SU-DHL-6 (cell line): ENCODE measurements at regions not wholly inside any gene's neighbourhood (a gene's known extent, or its start where the extent isn't known, plus 50 kb on each side); places are given as distances from the start of the nearest gene placed in this dataset.

Experiments
- H2AFZ ChIP-seq: fragments of 200-600 bp; sonication (generic); 2 replicates; pipeline ENCODE4 v1.6.1; 2014; ENCODE audit warnings: low read depth, mild to moderate bottlenecking, moderate library complexity, mixed read lengths, antibody characterized with exemption, low read length; ENCODE audit not compliant: severe bottlenecking
- H3F3A ChIP-seq: fragments of 200-600 bp; shearing (Covaris generic); 2 replicates; pipeline ENCODE4 v1.6.0; 2016; ENCODE audit warnings: antibody characterized with exemption, mild to moderate bottlenecking; ENCODE audit not compliant: insufficient read depth
- H3K27ac ChIP-seq: fragments of 200-600 bp; sonication (generic); 2 replicates; pipeline ENCODE4 v1.5.1; 2016; ENCODE audit warnings: low read depth, mild to moderate bottlenecking, low read length, moderate library complexity, mixed read lengths
- H3K27me3 ChIP-seq: fragments of 200-600 bp; sonication (generic), shearing (Covaris generic); 2 replicates; pipeline ENCODE4 v1.6.0; 2014; ENCODE audit warnings: mild to moderate bottlenecking, low read length
- H3K36me3 ChIP-seq: fragments of 200-600 bp; sonication (generic); 2 replicates; pipeline ENCODE4 v1.6.1; 2014; ENCODE audit warnings: mild to moderate bottlenecking, low read length, mixed read lengths
- H3K4me2 ChIP-seq: fragments of 300-600, 200-600 bp; shearing (Covaris generic), sonication (generic); 2 replicates; pipeline ENCODE4 v1.6.0; 2014; ENCODE audit warnings: low read length, low read depth, mild to moderate bottlenecking; ENCODE audit not compliant: poor library complexity, severe bottlenecking
- H3K4me3 ChIP-seq: fragments of 200-600 bp; sonication (generic); 2 replicates; pipeline ENCODE4 v1.5.1; 2014; ENCODE audit warnings: antibody characterized with exemption, low read length, mild to moderate bottlenecking, mixed read lengths; ENCODE audit not compliant: insufficient read depth, poor library complexity, severe bottlenecking
- H3K79me2 ChIP-seq: fragments of 200-600 bp; sonication (generic); 2 replicates; pipeline ENCODE4 v1.6.1; 2014; ENCODE audit warnings: mild to moderate bottlenecking, low read length, moderate library complexity; ENCODE audit not compliant: insufficient read depth
- H3K9ac ChIP-seq: fragments of 200-600 bp; sonication (generic); 2 replicates; pipeline ENCODE4 v1.7.0; 2014; ENCODE audit warnings: mild to moderate bottlenecking, low read length
- H3K9me2 ChIP-seq: fragments of 200-600 bp; sonication (generic); replicated peaks from 2 replicates; pipeline ENCODE4 v1.6.1; 2014; ENCODE audit warnings: low read length; ENCODE audit not compliant: insufficient read depth
- H3K9me3 ChIP-seq: fragments of 200-600 bp; sonication (generic); 2 replicates; pipeline ENCODE4 v1.6.1; 2014; ENCODE audit warnings: low read length, mixed read lengths; ENCODE audit not compliant: insufficient read depth
- H4K20me1 ChIP-seq: fragments of 200-600 bp; sonication (generic); 2 replicates; pipeline ENCODE4 v1.6.1; 2014; ENCODE audit warnings: low read depth, mild to moderate bottlenecking, antibody characterized with exemption, low read length, moderate library complexity, mixed read lengths
- CTCF ChIP-seq: fragments of 200-600 bp; sonication (generic); IDR thresholded peaks from one replicate; pipeline ENCODE4 v1.5.1; 2017; ENCODE audit warnings: antibody characterized with exemption, mild to moderate bottlenecking, low read length, moderate library complexity; ENCODE audit not compliant: insufficient read depth, poor library complexity, severe bottlenecking
- EZH2phosphoT487 ChIP-seq: fragments of 200-600 bp; sonication (generic), shearing (Covaris generic); conservative IDR thresholded peaks from 2 replicates; pipeline ENCODE4 v1.6.1; 2018; ENCODE audit warnings: mild to moderate bottlenecking, antibody characterized with exemption, low read length, moderate library complexity, mixed read lengths

- Histone ChIP-seq H3K27me3 (no peaks in the 10 kb centered on the region), H3K4me2 (no peak overlapping the region), H2AFZ (no peak overlapping the region), H3K36me3 (no peaks in the 10 kb centered on the region), H3K4me3 (no peak overlapping the region), H3K9me2 (no peaks in the 10 kb centered on the region), H3K27ac (no peak overlapping the region), H3K9ac (no peak overlapping the region), H3K79me2 (no peaks in the 10 kb centered on the region), H3K9me3 (no peaks in the 10 kb centered on the region), H4K20me1 (no peaks in the 10 kb centered on the region), H3F3A (no peaks in the 10 kb centered on the region)
- no peak for TF ChIP-seq CTCF
Measured at GRCh38 chr2:8003462-8004075, 678.3 kb upstream of the ID2 start.

- no peak overlapping the region for H2AFZ ChIP-seq
- no peak for TF ChIP-seq EZH2phosphoT487
- H3K27ac ChIP-seq, result no peak overlapping the region
- no peaks in the 10 kb centered on the region for H3K9me2 ChIP-seq
- H3K9ac ChIP-seq, result no peak overlapping the region
- no peaks in the 10 kb centered on the region for H3K27me3 ChIP-seq
- H3K36me3 ChIP-seq, result no peaks in the 10 kb centered on the region
- H3K79me2 ChIP-seq, result no peaks in the 10 kb centered on the region
- H3K4me3 ChIP-seq, result no peak overlapping the region
- no peak overlapping the region for H3K4me2 ChIP-seq
- no peaks in the 10 kb centered on the region for H4K20me1 ChIP-seq
- no peaks in the 10 kb centered on the region for H3K9me3 ChIP-seq
- H3F3A ChIP-seq, result no peaks in the 10 kb centered on the region
Measured at GRCh38 chr2:8004250-8004681, 677.6 kb upstream of the ID2 start.

- no peak overlapping the region for H3K9ac ChIP-seq
- no peak overlapping the region for H3K4me2 ChIP-seq
- no peak overlapping the region for H3K4me3 ChIP-seq
- no peaks in the 10 kb centered on the region for H3F3A ChIP-seq
- no peaks in the 10 kb centered on the region for H3K9me2 ChIP-seq
- H3K79me2 ChIP-seq, result no peaks in the 10 kb centered on the region
- no peak for TF ChIP-seq CTCF
- no peak for TF ChIP-seq EZH2phosphoT487
- H3K27me3 ChIP-seq, result no peaks in the 10 kb centered on the region
- H4K20me1 ChIP-seq, result no peaks in the 10 kb centered on the region
- no peaks in the 10 kb centered on the region for H3K9me3 ChIP-seq
- no peaks in the 10 kb centered on the region for H3K36me3 ChIP-seq
- H2AFZ ChIP-seq, result no peak overlapping the region
- H3K27ac ChIP-seq, result no peak overlapping the region
Measured at GRCh38 chr2:8006181-8006580, 675.7 kb upstream of the ID2 start.

- H3K4me3 ChIP-seq, result no peak overlapping the region
- no peak overlapping the region for H3K4me2 ChIP-seq
- no peak for TF ChIP-seq EZH2phosphoT487
- H3K9me2 ChIP-seq, result no peaks in the 10 kb centered on the region
- H3F3A ChIP-seq, result no peaks in the 10 kb centered on the region
- H3K36me3 ChIP-seq, result no peaks in the 10 kb centered on the region
- H3K27ac ChIP-seq, result no peak overlapping the region
- no peaks in the 10 kb centered on the region for H4K20me1 ChIP-seq
- no peaks in the 10 kb centered on the region for H3K79me2 ChIP-seq
- H3K9ac ChIP-seq, result no peak overlapping the region
- no peaks in the 10 kb centered on the region for H3K9me3 ChIP-seq
- no peak overlapping the region for H2AFZ ChIP-seq
- no peaks in the 10 kb centered on the region for H3K27me3 ChIP-seq
Measured at GRCh38 chr2:8006626-8007025, 675.2 kb upstream of the ID2 start.
